22Rv1 (cell line): ENCODE measurements at regions not wholly inside any gene's neighbourhood (a gene's known extent, or its start where the extent isn't known, plus 50 kb on each side); places are given as distances from the start of the nearest gene placed in this dataset.

ENCODE experiments used
- H3K27ac ChIP-seq: fragments of 450-650 bp; 2 replicates; pipeline ENCODE4 v1.5.1; 2017
- ZFX ChIP-seq: fragments of 450-650 bp; IDR thresholded peaks from 2 replicates; pipeline ENCODE4 v1.6.1; 2017; ENCODE audit warnings: antibody characterized with exemption, borderline replicate concordance
- TF ChIP-seq, protein P1 (sequence below): fragments of 450-650 bp; IDR thresholded peaks from 2 replicates; pipeline ENCODE4 v1.5.1; 2017; ENCODE audit warnings: mild to moderate bottlenecking

DNA sequence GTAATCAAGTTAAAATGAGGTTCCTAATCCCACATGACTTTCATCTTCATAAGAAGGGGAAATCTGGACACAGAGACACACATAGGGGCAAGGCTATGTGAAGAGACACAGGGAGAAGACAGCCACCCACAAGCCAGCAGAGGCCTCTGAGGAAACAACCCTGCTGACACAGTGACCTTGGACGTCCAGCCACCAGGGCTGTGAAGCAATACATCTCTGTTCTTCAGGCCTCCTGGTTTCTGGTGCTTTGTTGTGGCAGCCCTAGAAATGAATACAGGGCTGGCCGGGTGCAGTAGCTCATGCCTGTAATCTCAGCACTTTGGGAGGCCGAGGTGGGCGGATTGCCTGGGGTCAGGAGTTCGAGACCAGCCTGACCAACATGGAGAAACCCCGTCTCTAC, 183.9 kb downstream of the CXCL12 start:
- H3K27ac ChIP-seq: no peak overlapping the region
- TF ChIP-seq ZFX: no peak
- TF ChIP-seq, protein P1, sequence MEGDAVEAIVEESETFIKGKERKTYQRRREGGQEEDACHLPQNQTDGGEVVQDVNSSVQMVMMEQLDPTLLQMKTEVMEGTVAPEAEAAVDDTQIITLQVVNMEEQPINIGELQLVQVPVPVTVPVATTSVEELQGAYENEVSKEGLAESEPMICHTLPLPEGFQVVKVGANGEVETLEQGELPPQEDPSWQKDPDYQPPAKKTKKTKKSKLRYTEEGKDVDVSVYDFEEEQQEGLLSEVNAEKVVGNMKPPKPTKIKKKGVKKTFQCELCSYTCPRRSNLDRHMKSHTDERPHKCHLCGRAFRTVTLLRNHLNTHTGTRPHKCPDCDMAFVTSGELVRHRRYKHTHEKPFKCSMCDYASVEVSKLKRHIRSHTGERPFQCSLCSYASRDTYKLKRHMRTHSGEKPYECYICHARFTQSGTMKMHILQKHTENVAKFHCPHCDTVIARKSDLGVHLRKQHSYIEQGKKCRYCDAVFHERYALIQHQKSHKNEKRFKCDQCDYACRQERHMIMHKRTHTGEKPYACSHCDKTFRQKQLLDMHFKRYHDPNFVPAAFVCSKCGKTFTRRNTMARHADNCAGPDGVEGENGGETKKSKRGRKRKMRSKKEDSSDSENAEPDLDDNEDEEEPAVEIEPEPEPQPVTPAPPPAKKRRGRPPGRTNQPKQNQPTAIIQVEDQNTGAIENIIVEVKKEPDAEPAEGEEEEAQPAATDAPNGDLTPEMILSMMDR: no peak

DNA sequence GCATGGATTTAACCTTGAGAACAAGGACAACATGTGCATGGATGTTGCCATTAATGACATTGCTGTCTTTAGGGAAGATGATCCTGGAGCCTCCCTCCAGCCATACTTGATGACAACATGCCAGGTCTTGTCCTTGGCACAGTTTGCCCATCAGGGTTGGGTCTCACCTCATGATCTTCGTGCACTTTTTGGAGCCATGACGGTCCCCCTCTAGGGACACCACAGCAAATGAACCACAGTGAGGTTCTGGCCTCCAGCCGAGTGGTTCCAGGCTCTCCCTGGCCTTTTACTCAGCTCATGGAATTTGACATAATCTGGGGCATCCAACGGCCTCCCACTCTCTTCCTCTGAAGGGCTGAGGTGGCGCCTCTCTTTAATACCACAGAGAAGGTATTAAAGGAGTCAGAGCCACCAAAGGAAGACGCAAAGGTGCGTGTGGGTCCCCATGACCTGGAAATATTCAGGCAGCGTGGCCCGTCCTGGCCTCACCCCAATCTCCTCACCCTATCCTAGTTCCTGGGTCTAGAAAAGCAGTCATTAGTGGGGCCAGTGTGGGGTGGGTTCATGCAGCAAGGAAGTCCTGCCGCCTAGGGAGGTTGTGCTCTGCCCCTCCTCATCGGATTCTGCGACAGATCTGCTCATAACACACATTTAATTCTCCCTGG, 184.8 kb downstream of the CXCL12 start:
- TF ChIP-seq, protein P1: no peak
- TF ChIP-seq ZFX: no peak
- H3K27ac ChIP-seq: no peak overlapping the region

DNA sequence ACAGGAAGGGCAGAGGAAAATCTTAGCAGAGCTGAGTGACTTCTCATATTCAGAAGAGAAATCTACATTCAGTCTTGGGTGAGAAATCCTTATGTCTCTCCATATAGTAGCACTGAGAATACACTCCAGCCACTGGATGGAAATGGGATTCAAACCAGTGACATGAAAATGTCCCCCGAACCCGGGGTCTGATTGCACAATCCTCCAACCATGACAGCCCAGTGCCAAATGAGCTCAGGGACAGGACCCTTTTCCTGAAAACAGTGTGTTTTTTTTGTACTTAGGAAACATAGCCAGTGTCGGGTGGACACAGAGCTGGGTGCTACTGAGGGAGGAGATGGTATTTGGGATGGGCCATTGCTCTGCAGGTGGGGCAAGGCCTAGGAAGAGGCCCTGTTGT, 185.6 kb downstream of the CXCL12 start:
- no peak overlapping the region for H3K27ac ChIP-seq
- TF ChIP-seq, protein P1: no peak
- no peak for TF ChIP-seq ZFX

DNA sequence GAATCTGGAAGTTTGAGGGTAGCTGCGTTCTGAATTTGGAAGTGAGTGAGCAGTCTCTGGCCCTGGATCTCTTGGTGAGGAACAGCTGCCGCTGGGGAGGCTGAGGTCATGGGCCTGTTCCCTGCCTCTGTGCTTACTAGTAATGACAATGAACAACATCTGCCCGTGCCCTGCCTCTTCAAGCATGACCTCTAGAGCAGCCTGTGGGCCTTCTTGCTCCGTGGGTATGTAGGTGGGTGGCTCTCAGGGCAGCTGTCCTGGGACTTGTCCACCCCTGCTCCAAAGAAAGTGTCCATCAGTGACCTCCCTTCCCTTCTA, 186.2 kb downstream of the CXCL12 start:
- no peak for TF ChIP-seq ZFX
- TF ChIP-seq, protein P1: no peak

DNA sequence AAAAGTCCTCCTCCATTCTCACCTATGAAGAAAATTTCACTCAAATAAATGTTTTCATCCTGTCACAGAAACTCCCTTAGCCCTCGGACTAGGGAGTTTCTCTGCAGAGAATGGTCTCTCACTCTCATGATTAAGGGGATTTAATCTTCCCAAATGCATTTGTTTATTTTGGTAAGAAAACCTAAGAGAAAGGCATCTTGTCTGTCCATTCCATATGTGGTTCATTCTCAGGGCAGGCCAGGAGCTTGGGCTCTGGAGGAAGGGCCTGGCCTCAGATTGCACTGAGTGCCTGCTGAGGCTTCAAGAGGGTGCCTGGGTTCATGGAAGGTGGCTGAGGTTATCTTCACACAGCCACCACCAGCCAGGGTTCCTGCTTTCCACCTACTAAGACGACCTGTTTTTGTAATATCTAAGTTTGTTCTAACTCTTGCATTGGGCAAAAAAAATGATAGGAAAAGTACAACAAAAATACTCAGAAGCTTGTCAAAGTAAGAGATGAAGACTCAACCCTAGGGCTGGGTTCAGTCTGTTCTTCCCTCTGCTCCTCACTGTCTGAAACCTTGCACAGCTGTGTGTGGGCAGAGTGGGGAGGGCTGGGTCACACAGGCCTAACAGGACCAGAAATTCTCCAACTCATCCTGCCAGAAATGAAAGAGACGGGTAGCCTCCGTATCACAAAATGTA, 186.7 kb downstream of the CXCL12 start:
- no peak for TF ChIP-seq ZFX
- TF ChIP-seq, protein P1: no peak
- H3K27ac ChIP-seq: no peak overlapping the region

More for the DNA sequence above, 186.2 kb downstream of the CXCL12 start:
- H3K27ac ChIP-seq: no peak overlapping the region

DNA sequence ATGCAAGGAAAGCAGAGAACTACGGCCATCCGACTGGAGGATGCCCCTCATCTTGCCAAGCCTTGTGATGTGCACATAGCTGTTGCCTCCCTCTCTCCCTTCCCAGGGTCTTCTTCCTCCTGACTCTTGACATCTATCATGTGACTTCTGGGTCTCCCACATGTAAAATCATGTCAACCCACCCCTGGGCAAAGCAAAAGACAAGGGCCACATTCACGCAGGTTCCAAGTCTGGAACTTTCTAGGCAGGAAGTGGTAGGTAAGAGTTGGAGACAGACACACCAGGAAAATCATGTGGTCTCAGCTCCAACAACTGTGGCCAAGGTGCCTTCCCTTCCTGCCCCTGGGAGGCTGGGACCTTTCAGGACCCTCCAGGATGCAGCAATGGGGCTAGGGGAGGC, 187.3 kb downstream of the CXCL12 start:
- no peak for TF ChIP-seq ZFX
- TF ChIP-seq, protein P1: no peak
- no peak overlapping the region for H3K27ac ChIP-seq

DNA sequence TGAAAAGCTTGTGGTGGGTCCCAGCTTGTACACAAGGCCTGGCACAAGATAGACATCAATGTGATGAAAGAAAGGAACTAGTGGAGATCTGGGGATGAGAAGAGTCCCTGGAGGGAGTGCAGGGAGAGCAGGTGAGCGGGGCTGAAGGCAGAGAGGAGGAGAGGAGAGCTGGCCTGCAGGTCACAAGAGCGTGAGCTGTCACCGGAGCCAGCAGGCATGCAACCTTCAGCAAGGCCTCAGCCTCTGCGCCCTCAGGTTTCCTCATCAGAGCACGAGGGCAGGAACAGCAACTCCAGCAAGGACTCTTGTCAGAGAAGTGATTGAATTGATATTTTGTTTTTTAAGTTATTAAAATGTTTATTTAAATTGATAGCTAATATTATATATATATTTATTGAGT, 188.6 kb downstream of the CXCL12 start:
- no peak for TF ChIP-seq ZFX
- TF ChIP-seq, protein P1: no peak
- H3K27ac ChIP-seq: no peak overlapping the region
